ENCODE measurements at regions not wholly inside any gene's neighbourhood (a gene's known extent, or its start where the extent isn't known, plus 50 kb on each side); places are given as distances from the start of the nearest gene placed in this dataset.

- Histone ChIP-seq H3K4me2 (ENCODE audit: control insufficient read depth, extremely low read depth, insufficient read depth, low read depth, low read length) (no peak overlapping the region), H3K9me3 (ENCODE audit: control insufficient read depth, low read depth, low read length) (no peaks in the 10 kb centered on the region), H3K4me1 (ENCODE audit: control insufficient read depth, extremely low read depth, insufficient read depth, low read length) (no peaks in the 10 kb centered on the region), H3K79me2 (ENCODE audit: control insufficient read depth, insufficient read depth, low read length) (no peaks in the 10 kb centered on the region), H3K27me3 (ENCODE audit: control insufficient read depth, extremely low read depth, insufficient read depth, low read length) (no peaks in the 10 kb centered on the region), H3K27ac (ENCODE audit: control insufficient read depth, insufficient read depth, low read length) (no peak overlapping the region), H4K20me1 (ENCODE audit: control insufficient read depth, extremely low read depth, insufficient read depth, low read length) (no peaks in the 10 kb centered on the region), H2AFZ (ENCODE audit: control insufficient read depth, low read length) (no peak overlapping the region), H3K4me3 (ENCODE audit: control insufficient read depth in 2 of 3, extremely low read depth in 1 of 3, insufficient read depth in 2 of 3, low read depth in 1 of 3, low read length in 3 of 3) (no peak overlapping the region), H3K9me1 (ENCODE audit: control insufficient read depth, extremely low read depth, insufficient read depth, low read length) (no peaks in the 10 kb centered on the region), H3K9ac (ENCODE audit: control insufficient read depth, extremely low read depth, insufficient read depth, low read length) (no peak overlapping the region), H3K36me3 (ENCODE audit: control insufficient read depth in 2 of 2, extremely low read depth in 1 of 2, insufficient read depth in 2 of 2, low read length in 2 of 2) (no peaks in the 10 kb centered on the region)
- TF ChIP-seq EZH2 (IDR thresholded peaks at IDR 0.05; ENCODE audit: low read length) (no peak), CTCF (optimal IDR thresholded peaks at IDR 0.05 in 1 of 3, IDR thresholded peaks at IDR 0.05 in 1 of 3, conservative IDR thresholded peaks at IDR 0.05 in 1 of 3; ENCODE audit: extremely low read depth in 1 of 3, insufficient read depth in 2 of 3, low read length in 3 of 3) (no peak)
- dilution Hi-C loops (cut with MboI; ENCODE audit: extremely low pct_ligation_motif_present, low sequenced_read_pairs): no loop called here
- no peak for FAIRE-seq
- DNase-seq (ENCODE audit: low read depth, low spot score): no peak
Observed at GRCh38 chr10:28425422-28425821, 107.5 kb upstream of the WAC start.

GRCh38 chr10:28426392-28427159 lies 106.3 kb upstream of the WAC start:
- Histone ChIP-seq H3K9ac (ENCODE audit: control insufficient read depth, extremely low read depth, insufficient read depth, low read length) (no peak overlapping the region), H3K79me2 (ENCODE audit: control insufficient read depth, insufficient read depth, low read length) (no peaks in the 10 kb centered on the region), H3K27ac (ENCODE audit: control insufficient read depth, insufficient read depth, low read length) (no peak overlapping the region), H2AFZ (ENCODE audit: control insufficient read depth, low read length) (no peak overlapping the region), H3K9me1 (ENCODE audit: control insufficient read depth, extremely low read depth, insufficient read depth, low read length) (no peaks in the 10 kb centered on the region), H3K4me3 (ENCODE audit: control insufficient read depth in 2 of 3, extremely low read depth in 1 of 3, insufficient read depth in 2 of 3, low read depth in 1 of 3, low read length in 3 of 3) (no peak overlapping the region), H3K4me2 (ENCODE audit: control insufficient read depth, extremely low read depth, insufficient read depth, low read depth, low read length) (no peak overlapping the region), H4K20me1 (ENCODE audit: control insufficient read depth, extremely low read depth, insufficient read depth, low read length) (no peaks in the 10 kb centered on the region), H3K27me3 (ENCODE audit: control insufficient read depth, extremely low read depth, insufficient read depth, low read length) (no peaks in the 10 kb centered on the region), H3K9me3 (ENCODE audit: control insufficient read depth, low read depth, low read length) (no peaks in the 10 kb centered on the region), H3K36me3 (ENCODE audit: control insufficient read depth in 2 of 2, extremely low read depth in 1 of 2, insufficient read depth in 2 of 2, low read length in 2 of 2) (no peaks in the 10 kb centered on the region), H3K4me1 (ENCODE audit: control insufficient read depth, extremely low read depth, insufficient read depth, low read length) (no peaks in the 10 kb centered on the region)
- dilution Hi-C loops (cut with MboI; ENCODE audit: extremely low pct_ligation_motif_present, low sequenced_read_pairs): no loop called here
- TF ChIP-seq CTCF (optimal IDR thresholded peaks at IDR 0.05 in 1 of 3, IDR thresholded peaks at IDR 0.05 in 1 of 3, conservative IDR thresholded peaks at IDR 0.05 in 1 of 3; ENCODE audit: extremely low read depth in 1 of 3, insufficient read depth in 2 of 3, low read length in 3 of 3) (no peak), EZH2 (IDR thresholded peaks at IDR 0.05; ENCODE audit: low read length) (no peak)
- no peak for FAIRE-seq
- no peak for DNase-seq (ENCODE audit: low read depth, low spot score)

All from keratinocyte (primary cell).